ENCODE measurements at regions not wholly inside any gene's neighbourhood (a gene's known extent, or its start where the extent isn't known, plus 50 kb on each side); places are given as distances from the start of the nearest gene placed in this dataset.

DNA sequence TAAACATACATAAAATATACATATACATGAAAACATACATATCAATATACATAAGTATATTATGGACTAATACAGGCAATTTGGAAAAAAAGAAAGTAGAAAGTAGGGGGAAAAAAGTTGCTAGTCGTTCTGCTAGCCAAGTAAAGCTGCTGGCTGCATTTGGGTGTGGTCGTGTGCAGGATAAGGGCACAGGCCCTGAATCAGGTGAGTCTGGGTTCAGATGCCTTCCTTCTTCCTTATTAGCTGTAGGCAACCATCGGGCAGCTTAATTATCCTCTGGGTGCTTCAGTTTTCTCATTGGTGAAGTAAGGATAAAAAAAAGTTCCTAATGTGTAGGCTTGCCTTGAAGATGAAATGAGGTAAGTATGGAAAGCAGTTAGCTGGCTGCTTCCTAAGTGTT, 59.2 kb upstream of the SPRY4 start:
- no peak overlapping the region for H3K27ac Mint-ChIP-seq
- POLR2A ChIA-PET = interaction anchor here in 1 of 2 donors (0.6 kb wide), 1 partner anchor 66 kb away, joined by 3 read pairs; no protein-coding TSS in a partner anchor

DNA sequence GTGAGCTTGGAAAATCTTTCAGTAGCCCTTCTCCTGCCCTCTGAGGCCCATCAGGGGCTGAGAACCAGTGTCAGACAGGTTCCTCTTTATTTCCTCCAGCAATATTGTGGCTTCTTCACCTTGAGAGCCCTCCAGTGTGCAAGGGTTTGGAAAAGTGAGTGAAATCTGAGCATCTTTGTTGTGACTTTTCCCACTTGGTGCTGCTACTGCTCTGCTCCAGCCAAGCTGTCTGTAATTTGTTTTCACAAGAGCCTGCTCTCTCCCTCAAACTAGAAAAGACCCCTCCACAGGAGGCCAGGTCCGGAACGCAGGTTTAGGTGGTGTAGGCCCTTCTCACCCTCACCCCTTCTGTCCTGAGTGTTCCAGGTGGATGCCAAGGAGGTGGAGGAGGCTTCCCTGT, 57.4 kb upstream of the SPRY4 start:
- ChIA-PET CTCF (no interaction called here), POLR2A (no interaction called here)
- H3K4me1 Mint-ChIP-seq = peaks cover 12 to 17% (median 14%) of the 10 kb centered on the region in 3 donors
- peaks cover 0 to 3% of the 10 kb centered on the region in 2 donors for H3K27me3 Mint-ChIP-seq
- Histone ChIP-seq H3K4me3 (ENCODE audit: control insufficient read depth in 1 of 2, extremely low read depth in 1 of 2, low read length in 1 of 2) (no peak overlapping the region), H3K36me3 (ENCODE audit: control insufficient read depth in 2 of 2, extremely low read depth in 1 of 2, insufficient read depth in 1 of 2, low read length in 1 of 2) (no peaks in the 10 kb centered on the region), H3K4me1 (ENCODE audit: control insufficient read depth in 1 of 2, extremely low read depth in 1 of 2, insufficient read depth in 2 of 2, low read length in 2 of 2) (no peaks in the 10 kb centered on the region), H3K27ac (ENCODE audit: low read length) (no peak overlapping the region), H3K27me3 (replicated peaks in 1 of 2; ENCODE audit: control insufficient read depth in 2 of 2, extremely low read depth in 1 of 2, insufficient read depth in 2 of 2, low read length in 1 of 2) (no peaks in the 10 kb centered on the region), H3K9me3 (no peaks in the 10 kb centered on the region)
- no CpG with 5 or more reads among the region's 2 CpGs for WGBS (ENCODE audit: insufficient coverage)
- no peak overlapping the region for H3K4me3 Mint-ChIP-seq
- no peak overlapping the region for H3K27ac Mint-ChIP-seq
- ATAC-seq (replicated peaks in 1 of 4) = no peak
- H3K9me3 Mint-ChIP-seq = no peaks in the 10 kb centered on the region
- H3K36me3 Mint-ChIP-seq = no peaks in the 10 kb centered on the region
- DNase-seq = no peak

More for the DNA sequence above, 59.2 kb upstream of the SPRY4 start:
- Mint-ChIP-seq H3K27me3 (peaks cover 0 to 3% of the 10 kb centered on the region in 2 donors), H3K9me3 (no peaks in the 10 kb centered on the region), H3K4me3 (no peak overlapping the region), H3K4me1 (peaks cover 11 to 16% (median 14%) of the 10 kb centered on the region in 3 donors), H3K36me3 (peaks cover 3% of the 10 kb centered on the region)
- DNase-seq (no peak), ATAC-seq (replicated peaks in 1 of 4) (no peak)
- WGBS (ENCODE audit: insufficient coverage) = 72% methylated on average over 2 of the region's 3 CpGs
- H3K4me3 ChIP-seq (ENCODE audit: control insufficient read depth in 1 of 2, extremely low read depth in 1 of 2, low read length in 1 of 2) = no peak overlapping the region
- no peaks in the 10 kb centered on the region for H3K9me3 ChIP-seq
- H3K4me1 ChIP-seq (ENCODE audit: control insufficient read depth in 1 of 2, extremely low read depth in 1 of 2, insufficient read depth in 2 of 2, low read length in 2 of 2) = no peaks in the 10 kb centered on the region
- no peaks in the 10 kb centered on the region for H3K27me3 ChIP-seq (replicated peaks in 1 of 2; ENCODE audit: control insufficient read depth in 2 of 2, extremely low read depth in 1 of 2, insufficient read depth in 2 of 2, low read length in 1 of 2)
- no peaks in the 10 kb centered on the region for H3K36me3 ChIP-seq (ENCODE audit: control insufficient read depth in 2 of 2, extremely low read depth in 1 of 2, insufficient read depth in 1 of 2, low read length in 1 of 2)
- CTCF ChIA-PET = interaction anchor here (0.6 kb wide), 2 partner anchors 35 to 89 kb away, joined by 4 read pairs; no protein-coding TSS in a partner anchor
- no peak overlapping the region for H3K27ac ChIP-seq (ENCODE audit: low read length)

DNA sequence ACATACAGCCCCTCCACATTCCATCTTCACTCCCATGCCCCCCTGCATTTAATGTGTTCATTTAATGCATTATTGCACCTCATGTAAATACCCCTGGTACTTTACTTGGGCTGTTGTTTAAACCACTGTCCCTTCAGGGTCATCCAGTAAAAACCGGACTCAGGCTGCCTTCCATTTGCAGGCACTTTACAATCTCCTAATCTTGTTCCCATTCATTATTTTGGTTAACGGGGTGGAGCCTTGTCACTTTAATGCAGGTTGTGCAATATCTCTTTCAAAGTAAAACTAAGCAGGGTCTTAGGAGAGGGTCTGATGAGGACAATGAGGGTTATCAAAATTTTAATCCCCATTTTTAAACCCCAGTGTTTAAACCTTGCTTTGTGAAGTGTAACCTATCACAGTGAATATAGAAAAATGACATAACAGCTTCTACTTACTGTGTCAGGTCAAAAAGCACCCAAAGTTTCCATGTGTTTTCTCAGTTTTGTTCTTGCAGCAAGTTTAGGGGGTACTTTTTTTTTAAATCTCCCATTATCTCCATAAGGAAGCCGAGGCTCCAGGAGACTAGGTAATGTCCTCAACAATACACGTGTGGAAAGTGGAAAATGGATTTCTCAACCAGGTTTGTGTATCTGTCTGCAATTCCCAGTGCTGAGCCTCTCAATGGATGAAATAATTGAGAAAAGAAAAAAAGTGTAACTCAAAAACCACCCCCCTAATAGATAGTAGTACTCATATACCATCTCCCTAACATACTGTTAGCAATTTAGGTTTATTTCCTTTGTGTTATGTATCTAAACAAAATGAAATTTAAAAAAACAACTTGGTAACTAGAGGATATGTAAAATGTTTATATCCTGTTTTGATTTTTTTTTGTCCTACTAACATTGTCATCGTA, 54.2 kb upstream of the SPRY4 start:
- H3K9me3 Mint-ChIP-seq = no peaks in the 10 kb centered on the region
- H3K27ac ChIP-seq (ENCODE audit: low read length) = no peak overlapping the region
- DNase-seq = no peak
- no peaks in the 10 kb centered on the region for H3K27me3 Mint-ChIP-seq
- no peak overlapping the region for H3K4me3 Mint-ChIP-seq
- peaks cover 8 to 12% (median 8%) of the 10 kb centered on the region in 3 donors for H3K4me1 Mint-ChIP-seq
- H3K9me3 ChIP-seq = no peaks in the 10 kb centered on the region
- CTCF ChIA-PET = no interaction called here
- H3K4me3 ChIP-seq (ENCODE audit: control insufficient read depth in 1 of 2, extremely low read depth in 1 of 2, low read length in 1 of 2) = no peak overlapping the region
- WGBS (ENCODE audit: insufficient coverage) = no CpG with 5 or more reads among the region's 5 CpGs
- H3K27me3 ChIP-seq (replicated peaks in 1 of 2; ENCODE audit: control insufficient read depth in 2 of 2, extremely low read depth in 1 of 2, insufficient read depth in 2 of 2, low read length in 1 of 2) = no peaks in the 10 kb centered on the region
- no peaks in the 10 kb centered on the region for H3K36me3 ChIP-seq (ENCODE audit: control insufficient read depth in 2 of 2, extremely low read depth in 1 of 2, insufficient read depth in 1 of 2, low read length in 1 of 2)
- no peak for ATAC-seq (replicated peaks in 1 of 4)
- no peak overlapping the region for H3K27ac Mint-ChIP-seq
- POLR2A ChIA-PET = no interaction called here
- H3K36me3 Mint-ChIP-seq = no peaks in the 10 kb centered on the region
- H3K4me1 ChIP-seq (ENCODE audit: control insufficient read depth in 1 of 2, extremely low read depth in 1 of 2, insufficient read depth in 2 of 2, low read length in 2 of 2) = no peaks in the 10 kb centered on the region

DNA sequence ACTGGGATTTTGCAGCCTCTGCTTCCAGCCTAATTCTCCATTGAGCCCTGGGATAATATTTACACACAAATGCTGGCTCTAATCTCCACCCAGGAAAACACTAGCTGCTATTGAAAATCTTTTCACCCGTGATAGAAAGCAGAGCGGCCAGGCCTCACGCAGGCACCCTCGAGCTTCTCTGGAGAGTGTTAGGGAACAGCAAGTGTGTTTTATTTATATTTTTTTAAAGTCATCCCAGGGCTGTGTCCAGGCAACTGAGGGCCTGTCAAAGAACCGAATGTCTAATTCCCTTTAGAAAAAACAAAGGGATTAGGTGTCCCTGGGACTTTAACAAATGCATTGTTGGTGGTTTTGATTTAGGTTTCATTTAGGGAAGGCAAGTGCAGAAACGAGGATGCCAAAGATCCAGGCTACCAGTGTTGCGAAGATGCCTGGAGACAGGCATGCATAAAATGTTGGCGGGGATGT, 51.2 kb upstream of the SPRY4 start:
- 94% methylated on average over 3 of the region's 8 CpGs for WGBS (ENCODE audit: insufficient coverage)
- Mint-ChIP-seq H3K9me3 (no peaks in the 10 kb centered on the region), H3K27ac (no peak overlapping the region), H3K27me3 (no peaks in the 10 kb centered on the region), H3K4me1 (peaks cover 6 to 10% (median 7%) of the 10 kb centered on the region in 3 donors), H3K4me3 (no peak overlapping the region), H3K36me3 (no peaks in the 10 kb centered on the region)
- no peak overlapping the region for H3K4me3 ChIP-seq (ENCODE audit: control insufficient read depth in 1 of 2, extremely low read depth in 1 of 2, low read length in 1 of 2)
- H3K4me1 ChIP-seq (ENCODE audit: control insufficient read depth in 1 of 2, extremely low read depth in 1 of 2, insufficient read depth in 2 of 2, low read length in 2 of 2) = no peaks in the 10 kb centered on the region
- H3K36me3 ChIP-seq (ENCODE audit: control insufficient read depth in 2 of 2, extremely low read depth in 1 of 2, insufficient read depth in 1 of 2, low read length in 1 of 2) = no peaks in the 10 kb centered on the region
- ChIA-PET CTCF (no interaction called here), POLR2A (interaction anchor here in 1 of 2 donors (0.6 kb wide), 1 partner anchor 108 kb away, joined by 3 read pairs; no protein-coding TSS in a partner anchor)
- DNase-seq (no peak), ATAC-seq (replicated peaks in 1 of 4) (no peak)
- H3K27ac ChIP-seq (ENCODE audit: low read length) = no peak overlapping the region
- H3K27me3 ChIP-seq (replicated peaks in 1 of 2; ENCODE audit: control insufficient read depth in 2 of 2, extremely low read depth in 1 of 2, insufficient read depth in 2 of 2, low read length in 1 of 2) = no peaks in the 10 kb centered on the region
- no peaks in the 10 kb centered on the region for H3K9me3 ChIP-seq

Measured in T-cell (primary cell).